ENCODE measurements at regions not wholly inside any gene's neighbourhood (a gene's known extent, or its start where the extent isn't known, plus 50 kb on each side); places are given as distances from the start of the nearest gene placed in this dataset.

DNA sequence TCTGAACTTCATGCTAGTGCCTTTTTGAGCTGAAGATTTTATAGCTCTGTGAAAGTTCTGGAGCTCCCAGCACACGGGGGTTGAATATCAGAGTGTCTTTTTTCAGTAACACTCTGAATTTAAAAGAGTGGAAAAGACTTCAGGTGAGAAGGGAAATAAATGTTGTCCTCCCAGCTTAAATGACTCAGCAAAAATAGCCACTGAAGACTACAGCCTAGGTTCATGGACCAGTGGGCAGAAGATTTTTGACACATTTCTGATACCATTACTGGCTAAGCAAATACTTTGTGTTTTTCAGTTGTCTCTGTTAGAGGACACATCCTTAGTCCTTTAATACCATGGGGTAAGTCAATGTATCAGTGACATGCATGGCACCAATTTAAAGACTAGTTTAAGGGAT, 338.5 kb upstream of the SPTLC3 start:
- DNase-seq (ENCODE audit: low spot score): no peak

- DNase-seq (ENCODE audit: low spot score): no peak
These were observed 335.4 kb upstream of the SPTLC3 start for GRCh38 chr20:12673352-12673751.

GRCh38 chr20:12677925-12678324, 330.8 kb upstream of the SPTLC3 start:
- DNase-seq (ENCODE audit: low spot score): no peak

DNA sequence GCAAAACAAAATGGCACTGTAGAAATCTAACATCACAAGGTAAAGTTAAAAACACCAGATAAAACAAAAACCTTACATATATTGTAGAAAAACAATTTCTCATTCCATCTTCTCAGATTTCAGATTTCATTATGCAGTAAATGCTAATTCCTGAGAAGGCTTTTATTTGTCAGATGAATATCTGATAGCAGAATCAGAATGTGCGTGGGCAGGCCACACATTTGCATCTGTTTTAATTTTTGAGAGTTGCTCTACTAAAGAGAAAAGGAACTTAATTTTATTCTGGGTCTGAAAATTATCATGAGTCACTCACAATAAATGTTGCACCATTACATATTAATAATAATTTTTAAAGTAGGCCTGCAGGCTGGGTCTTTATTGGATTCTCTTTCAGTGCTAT, 329.3 kb upstream of the SPTLC3 start:
- DNase-seq (ENCODE audit: low spot score): no peak

DNA sequence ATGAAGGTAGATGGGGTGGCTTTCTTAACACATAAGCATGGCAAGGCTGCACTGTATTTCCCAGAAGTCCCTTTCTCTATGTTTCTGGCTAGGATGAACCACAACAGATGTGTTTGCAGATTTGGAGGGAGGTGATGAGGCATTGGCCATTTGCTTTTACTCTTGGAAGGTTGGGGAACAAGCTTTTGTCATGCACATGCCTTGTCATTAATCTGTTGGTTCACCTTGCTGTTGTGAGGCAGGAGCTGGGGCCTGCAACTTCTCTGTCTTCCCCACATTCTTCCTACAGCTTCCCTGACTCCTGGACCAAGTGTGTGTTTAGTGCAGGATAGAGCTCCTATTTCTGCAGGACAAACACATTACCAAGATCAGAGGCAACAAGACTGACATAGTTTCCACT, 326.2 kb upstream of the SPTLC3 start:
- no peak for DNase-seq (ENCODE audit: low spot score)

- DNase-seq (ENCODE audit: low spot score): no peak
These were observed 321.3 kb upstream of the SPTLC3 start for GRCh38 chr20:12687476-12687875.

GRCh38 chr20:12695937-12696336, 312.8 kb upstream of the SPTLC3 start:
- no peak for DNase-seq (ENCODE audit: low spot score)

- no peak for DNase-seq (ENCODE audit: low spot score)
These were observed 310.0 kb upstream of the SPTLC3 start for GRCh38 chr20:12698817-12699216.

GRCh38 chr20:12699374-12700228, 309.2 kb upstream of the SPTLC3 start:
- DNase-seq (ENCODE audit: low spot score): no peak

- DNase-seq (ENCODE audit: low spot score): no peak
These were observed 308.1 kb upstream of the SPTLC3 start for GRCh38 chr20:12700701-12701100.

GRCh38 chr20:12702312-12702711, 306.5 kb upstream of the SPTLC3 start:
- peak; percentile 1 for DNase-seq (ENCODE audit: low spot score)

DNA sequence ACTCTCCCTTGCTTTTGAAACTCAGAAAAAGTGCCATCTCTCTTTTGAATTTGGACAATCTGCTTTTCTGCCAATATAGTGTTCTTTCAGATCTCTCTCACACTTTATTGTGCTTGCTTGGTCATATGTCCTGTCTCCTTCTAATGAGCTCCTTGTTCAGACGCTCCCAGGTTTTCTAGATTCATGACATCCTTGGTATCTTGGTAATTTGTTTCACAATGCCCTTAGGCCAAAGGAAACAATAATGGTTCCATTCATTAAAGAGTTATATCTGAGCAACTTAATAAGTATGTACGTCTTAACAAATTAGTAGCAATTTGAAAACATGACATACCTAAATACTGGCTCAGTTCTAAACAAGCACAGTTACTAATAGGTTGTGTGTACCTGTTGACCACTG, 293.4 kb upstream of the SPTLC3 start:
- no peak for DNase-seq (ENCODE audit: low spot score)

DNA sequence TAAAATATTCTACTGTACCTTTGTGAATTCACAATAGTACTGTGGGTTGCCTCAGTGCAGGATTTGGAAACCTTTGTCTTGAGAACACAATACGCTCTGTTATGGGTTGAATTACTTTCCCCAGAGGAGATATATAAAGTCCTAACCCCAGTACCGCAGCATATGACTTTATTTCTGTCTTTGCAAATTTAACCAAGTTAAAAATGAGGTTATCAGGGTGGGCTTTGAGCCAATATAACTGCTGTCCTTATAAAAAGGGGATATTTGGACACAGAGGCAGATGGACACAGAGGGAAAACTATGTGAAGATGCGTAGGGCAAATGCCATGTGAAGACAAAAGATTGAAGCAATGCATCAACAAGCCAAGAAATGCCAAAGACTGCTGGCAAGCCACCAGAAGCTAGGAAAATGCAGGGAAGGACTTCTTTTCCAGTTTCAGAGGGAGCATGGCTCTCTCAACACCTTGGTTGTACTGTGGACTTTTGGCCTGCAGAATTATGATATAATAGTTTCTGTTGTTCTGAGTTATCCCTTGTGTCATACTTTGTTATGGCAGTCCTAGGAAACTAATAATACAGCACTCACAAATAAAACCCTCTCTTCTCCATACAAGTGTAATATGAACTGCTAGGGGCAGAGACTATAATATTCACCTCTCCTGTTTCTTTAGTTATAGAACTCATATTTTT, 292.6 kb upstream of the SPTLC3 start:
- no peak for DNase-seq (ENCODE audit: low spot score)

GRCh38 chr20:12717061-12717460, 291.7 kb upstream of the SPTLC3 start:
- DNase-seq (ENCODE audit: low spot score): no peak

DNA sequence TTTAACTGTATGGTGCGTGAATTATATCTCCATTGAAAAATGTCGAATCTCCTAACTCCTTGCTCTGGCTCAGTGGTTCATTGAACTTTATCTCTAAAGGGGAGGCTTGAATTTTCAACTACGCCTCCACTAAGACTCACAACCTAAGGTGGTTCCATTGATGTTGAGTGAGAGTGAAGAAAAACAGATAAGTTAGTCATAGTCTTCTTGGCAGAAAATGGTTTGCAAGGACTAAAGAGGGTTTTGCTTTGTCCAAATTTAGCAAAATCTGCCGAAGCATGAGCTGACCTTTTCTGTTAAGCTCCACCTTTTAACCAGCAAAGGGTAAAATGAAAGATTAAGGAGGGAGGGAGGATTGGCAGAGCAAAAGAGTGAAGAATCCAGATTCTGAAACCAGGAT, 290.2 kb upstream of the SPTLC3 start:
- no peak for DNase-seq (ENCODE audit: low spot score)

DNA sequence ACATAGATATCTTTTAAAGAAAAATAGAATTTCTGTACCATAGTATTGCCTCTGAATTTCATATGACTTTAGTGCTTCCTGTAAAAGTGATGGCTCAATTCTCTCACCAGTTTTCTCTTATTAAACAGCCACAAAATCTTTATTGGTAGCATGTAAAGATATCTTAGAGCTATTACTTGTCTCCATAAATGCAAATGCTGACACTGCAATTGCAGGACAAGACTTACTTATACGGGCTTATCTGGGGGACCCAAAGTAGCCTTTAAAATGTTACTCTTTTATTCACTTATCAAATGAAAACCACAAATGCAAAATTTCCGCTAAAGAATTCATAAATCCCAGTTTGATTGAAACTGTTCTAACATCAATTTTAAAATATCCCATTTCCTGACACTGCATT, 287.1 kb upstream of the SPTLC3 start:
- DNase-seq (ENCODE audit: low spot score): no peak

GRCh38 chr20:12722091-12722490, 286.7 kb upstream of the SPTLC3 start:
- no peak for DNase-seq (ENCODE audit: low spot score)

DNA sequence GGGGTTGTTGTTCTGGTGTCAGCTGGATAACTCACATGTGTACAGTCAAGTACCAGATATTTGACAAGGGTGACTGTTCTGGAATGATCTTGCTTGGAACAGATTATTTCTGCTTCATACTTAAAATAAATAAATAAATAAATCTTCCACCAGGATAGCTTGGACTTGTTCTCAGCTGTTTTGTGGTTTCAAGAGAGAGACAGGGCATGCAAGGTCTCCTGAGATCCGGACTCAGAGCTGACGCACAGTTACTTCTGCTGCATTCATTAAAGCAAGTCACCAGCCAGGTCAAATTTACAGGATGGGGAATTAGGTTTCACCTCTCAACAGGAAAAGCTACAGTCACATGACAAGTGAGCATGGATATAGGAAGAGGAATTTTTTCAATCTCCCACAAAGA, 285.0 kb upstream of the SPTLC3 start:
- DNase-seq (ENCODE audit: low spot score): no peak

DNA sequence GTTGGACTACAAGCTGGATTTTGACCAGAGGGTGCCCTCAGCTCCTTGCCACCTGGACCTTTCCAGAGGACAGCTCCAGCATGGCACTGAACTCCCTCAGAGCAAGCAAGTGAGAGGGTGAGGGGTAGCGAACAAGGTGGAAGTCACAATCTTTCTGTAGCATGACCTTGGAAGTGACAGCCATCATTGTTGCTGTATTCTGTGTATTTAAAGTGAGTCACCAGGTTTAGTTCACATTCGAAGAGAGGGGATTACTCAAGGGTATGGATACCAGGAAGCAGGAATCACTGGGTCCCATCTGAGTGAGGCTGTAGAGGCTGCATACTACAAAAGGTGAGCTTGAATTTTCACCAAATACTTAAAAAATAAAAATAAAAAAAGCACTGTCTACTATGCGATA, 280.0 kb upstream of the SPTLC3 start:
- no peak for DNase-seq (ENCODE audit: low spot score)

GRCh38 chr20:12729326-12729725, 279.4 kb upstream of the SPTLC3 start:
- no peak for DNase-seq (ENCODE audit: low spot score)

DNA sequence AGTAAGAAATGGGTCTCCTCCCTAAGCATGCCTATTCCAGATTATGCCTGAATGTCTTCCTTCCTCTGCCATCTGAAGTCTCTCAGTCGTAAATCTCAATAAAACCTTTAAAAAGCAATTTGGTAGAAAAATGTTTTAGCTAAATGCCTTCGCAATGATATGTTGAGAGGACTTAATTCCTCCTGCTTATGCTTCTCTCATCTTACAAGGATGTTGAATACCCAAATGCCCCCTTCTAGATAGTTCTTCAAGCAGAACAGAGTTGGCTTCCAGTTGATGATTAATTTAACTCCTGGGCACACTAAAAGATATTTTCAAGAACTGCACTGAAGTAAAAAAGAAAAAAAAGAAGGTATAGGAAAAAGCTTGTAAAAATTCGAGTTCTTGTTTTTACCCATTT, 275.0 kb upstream of the SPTLC3 start:
- DNase-seq (ENCODE audit: low spot score): no peak

DNA sequence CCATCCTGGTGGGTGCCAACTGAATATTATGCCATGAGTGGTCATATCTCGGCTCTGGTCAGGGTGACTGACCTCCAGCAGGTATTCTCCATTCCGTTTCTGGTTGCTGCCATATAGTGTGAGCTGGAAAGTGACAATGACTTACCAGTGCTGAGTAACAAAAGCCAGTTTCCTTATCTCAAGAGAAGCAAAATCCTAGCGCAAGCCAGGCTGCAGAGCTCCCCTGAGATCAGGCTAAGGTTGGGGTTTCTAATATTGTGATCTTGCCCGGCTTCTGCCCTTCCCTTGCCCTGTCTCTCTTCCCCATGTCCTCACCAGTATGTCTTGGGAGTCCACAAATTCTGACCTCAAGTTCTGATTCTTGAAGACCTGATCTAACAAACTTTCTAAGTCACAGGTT, 271.3 kb upstream of the SPTLC3 start:
- no peak for DNase-seq (ENCODE audit: low spot score)

GRCh38 chr20:12737900-12738299, 270.9 kb upstream of the SPTLC3 start:
- no peak for DNase-seq (ENCODE audit: low spot score)

- no peak for DNase-seq (ENCODE audit: low spot score)
These were observed 268.1 kb upstream of the SPTLC3 start for GRCh38 chr20:12740647-12741046.
